Thymus (tissue), 11 donors: ENCODE measurements at regions not wholly inside any gene's neighbourhood (a gene's known extent, or its start where the extent isn't known, plus 50 kb on each side); places are given as distances from the start of the nearest gene placed in this dataset.
A peak's percentile ranks its signal among the peaks of the same experiment; 100 is the strongest.

Experiments
- DNase-seq, 9 donors: peaks; one replicate each; pipeline ENCODE4 v3.0.0-alpha.2; 2013; ENCODE audit warnings: low spot score in 9 of 9, low read depth in 6 of 9, missing footprints in 1 of 9
- H3K27ac ChIP-seq, 2 donors: one replicate each; pipeline ENCODE4 v1.5.1; 2013; ENCODE audit warnings: control low read depth in 1 of 2, low read depth in 1 of 2, low read length in 1 of 2, mild to moderate bottlenecking in 1 of 2, moderate library complexity in 1 of 2
- H3K27me3 ChIP-seq, 2 donors: one replicate each; pipeline ENCODE4 v1.5.1; 2013; ENCODE audit warnings: low read length in 1 of 2; ENCODE audit not compliant: control insufficient read depth in 2 of 2, insufficient read depth in 1 of 2
- H3K36me3 ChIP-seq, 2 donors: one replicate each; pipeline ENCODE4 v1.5.1; 2013; ENCODE audit warnings: low read length in 1 of 2, mild to moderate bottlenecking in 1 of 2, moderate library complexity in 1 of 2; ENCODE audit not compliant: control insufficient read depth in 2 of 2, insufficient read depth in 2 of 2
- H3K4me1 ChIP-seq, 2 donors: one replicate each; pipeline ENCODE4 v1.5.1; 2013; ENCODE audit warnings: low read length in 2 of 2; ENCODE audit not compliant: control insufficient read depth in 2 of 2, insufficient read depth in 2 of 2
- H3K4me3 ChIP-seq, 2 donors: one replicate each; pipeline ENCODE4 v1.5.1; 2013; ENCODE audit warnings: low read length in 2 of 2, control low read depth in 1 of 2, mild to moderate bottlenecking in 1 of 2
- H3K9me3 ChIP-seq, 2 donors: one replicate each; pipeline ENCODE4 v1.5.1; 2013; ENCODE audit warnings: low read length in 1 of 2, mild to moderate bottlenecking in 1 of 2; ENCODE audit not compliant: control insufficient read depth in 2 of 2, insufficient read depth in 1 of 2
- WGBS: extraction: QIAGEN DNeasy Blood & Tissue Kit; methylation state at CpG from one replicate; pipeline ENCODE4 v1.1.7; 2013; 5-methylcytosine and 5-hydroxymethylcytosine counted together
- donor health status: healthy.

GRCh38 chr6:20279608-20280287 lies 67.5 kb upstream of the MBOAT1 start:
- H3K4me3 ChIP-seq: no peak overlapping the region
- WGBS: 41% methylated on average over 5 of the region's 5 CpGs

GRCh38 chr6:20280288-20280621 lies 68.0 kb upstream of the MBOAT1 start:
- 95% methylated on average over 3 of the region's 3 CpGs for WGBS
- Histone ChIP-seq H3K4me3 (no peak overlapping the region), H3K27ac (no peak overlapping the region), H3K36me3 (no peaks in the 10 kb centered on the region), H3K4me1 (no peaks in the 10 kb centered on the region), H3K27me3 (no peaks in the 10 kb centered on the region), H3K9me3 (no peaks in the 10 kb centered on the region)
- no peak for DNase-seq

More at GRCh38 chr6:20279608-20280287, 67.5 kb upstream of the MBOAT1 start:
- no peak for DNase-seq
- Histone ChIP-seq H3K27me3 (no peaks in the 10 kb centered on the region), H3K36me3 (no peaks in the 10 kb centered on the region), H3K9me3 (no peaks in the 10 kb centered on the region), H3K4me1 (no peaks in the 10 kb centered on the region), H3K27ac (no peak overlapping the region)

- Histone ChIP-seq H3K36me3 (no peaks in the 10 kb centered on the region), H3K4me3 (no peak overlapping the region), H3K27me3 (no peaks in the 10 kb centered on the region), H3K9me3 (no peaks in the 10 kb centered on the region), H3K27ac (no peak overlapping the region), H3K4me1 (no peaks in the 10 kb centered on the region)
- WGBS: 98% methylated on average over 1 of the region's 1 CpG
- no peak for DNase-seq
Measured at GRCh38 chr6:20284672-20285071, 72.4 kb upstream of the MBOAT1 start.

- no peak overlapping the region for H3K27ac ChIP-seq
- H3K4me1 ChIP-seq: no peaks in the 10 kb centered on the region
- no peak overlapping the region for H3K4me3 ChIP-seq
- no peaks in the 10 kb centered on the region for H3K27me3 ChIP-seq
- no peak for DNase-seq
- no peaks in the 10 kb centered on the region for H3K36me3 ChIP-seq
- no peaks in the 10 kb centered on the region for H3K9me3 ChIP-seq
- WGBS: 83% methylated on average over 1 of the region's 1 CpG
Measured at GRCh38 chr6:20286968-20287565, 74.8 kb upstream of the MBOAT1 start.

- no peak overlapping the region for H3K4me3 ChIP-seq
- WGBS: 31% methylated on average over 10 of the region's 10 CpGs
- no peaks in the 10 kb centered on the region for H3K4me1 ChIP-seq
- no peaks in the 10 kb centered on the region for H3K36me3 ChIP-seq
- no peaks in the 10 kb centered on the region for H3K9me3 ChIP-seq
- H3K27me3 ChIP-seq: no peaks in the 10 kb centered on the region
- DNase-seq: peak; percentile 37 to 86 (median 67)
- H3K27ac ChIP-seq: no peak overlapping the region
Measured at GRCh38 chr6:20291764-20292580, 79.7 kb upstream of the MBOAT1 start.

GRCh38 chr6:20292905-20293304 lies 80.6 kb upstream of the MBOAT1 start:
- Histone ChIP-seq H3K27ac (no peak overlapping the region), H3K36me3 (no peaks in the 10 kb centered on the region), H3K27me3 (no peaks in the 10 kb centered on the region), H3K4me3 (no peak overlapping the region), H3K9me3 (no peaks in the 10 kb centered on the region), H3K4me1 (no peaks in the 10 kb centered on the region)
- WGBS: over 99% methylated on average over 2 of the region's 2 CpGs
- no peak for DNase-seq

- WGBS: 99% methylated on average over 29 of the region's 29 CpGs
Measured at GRCh38 chr6:20301256-20301655, 89.0 kb upstream of the MBOAT1 start.

GRCh38 chr6:20302168-20302567 lies 89.9 kb upstream of the MBOAT1 start:
- Histone ChIP-seq H3K36me3 (no peaks in the 10 kb centered on the region), H3K27ac (no peak overlapping the region), H3K27me3 (no peaks in the 10 kb centered on the region), H3K9me3 (peaks cover 0 to 3% of the 10 kb centered on the region in 2 donors), H3K4me3 (no peak overlapping the region), H3K4me1 (no peaks in the 10 kb centered on the region)
- WGBS: 96% methylated on average over 3 of the region's 3 CpGs
- DNase-seq: no peak

More at GRCh38 chr6:20301256-20301655, 89.0 kb upstream of the MBOAT1 start:
- no peaks in the 10 kb centered on the region for H3K27me3 ChIP-seq
- H3K27ac ChIP-seq: no peak overlapping the region
- no peak for DNase-seq
- no peaks in the 10 kb centered on the region for H3K4me1 ChIP-seq
- no peak overlapping the region for H3K4me3 ChIP-seq
- H3K9me3 ChIP-seq: peaks cover 0 to 3% of the 10 kb centered on the region in 2 donors
- H3K36me3 ChIP-seq: no peaks in the 10 kb centered on the region

- DNase-seq: no peak
- H3K27ac ChIP-seq: no peak overlapping the region
- no peaks in the 10 kb centered on the region for H3K36me3 ChIP-seq
- WGBS: 93% methylated on average over 5 of the region's 5 CpGs
- H3K4me1 ChIP-seq: no peaks in the 10 kb centered on the region
- no peak overlapping the region for H3K4me3 ChIP-seq
- peaks cover 0 to 3% of the 10 kb centered on the region in 2 donors for H3K9me3 ChIP-seq
- H3K27me3 ChIP-seq: no peaks in the 10 kb centered on the region
Measured at GRCh38 chr6:20302702-20303251, 90.5 kb upstream of the MBOAT1 start.
